ENCODE measurements at regions not wholly inside any gene's neighbourhood (a gene's known extent, or its start where the extent isn't known, plus 50 kb on each side); places are given as distances from the start of the nearest gene placed in this dataset.

DNA sequence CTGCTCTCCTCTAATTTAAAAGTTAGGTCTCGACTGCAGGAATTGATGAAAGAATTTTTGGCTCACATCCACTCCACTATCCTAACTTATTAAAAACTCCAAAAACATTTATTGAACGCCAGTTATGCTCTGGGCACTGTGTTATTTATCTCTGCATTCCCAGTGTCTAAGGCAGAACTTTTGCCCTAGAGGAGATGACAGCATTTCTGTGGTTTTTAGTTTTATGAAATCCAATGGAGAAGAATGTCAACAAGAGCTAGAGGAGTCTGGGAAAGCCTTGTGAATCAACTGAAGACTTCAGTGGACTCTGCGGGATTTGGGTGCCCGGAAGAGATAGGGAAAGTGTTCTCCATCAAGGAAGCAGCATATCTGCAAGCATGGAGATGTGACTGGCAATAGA lies 217.0 kb upstream of the PGR start (continued):
- TF ChIP-seq ZNF317 (CRISPR knock-in tag; IDR thresholded peaks at IDR 0.05; ENCODE audit: borderline replicate concordance, low read depth) (no peak), JUN (CRISPR knock-in tag; IDR thresholded peaks at IDR 0.05) (no peak)

DNA sequence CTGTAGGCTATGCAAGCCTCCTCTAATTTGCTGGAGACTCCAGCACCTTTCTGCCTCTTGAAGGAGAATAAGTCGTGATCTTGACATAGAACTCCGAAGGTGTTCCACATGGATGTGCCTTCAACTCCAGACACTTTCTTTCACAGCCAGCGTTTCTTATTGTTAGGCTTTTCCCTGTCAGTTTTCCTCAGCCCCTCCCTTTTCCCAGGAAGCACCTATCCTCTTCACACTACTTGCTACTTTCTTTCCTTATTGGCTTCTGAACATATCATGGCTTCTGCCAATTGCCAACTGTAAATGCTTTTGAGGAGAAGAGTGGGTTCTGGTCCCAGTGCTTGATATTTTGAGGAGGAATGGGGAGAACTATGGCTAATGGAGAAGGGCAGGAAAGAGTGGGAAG lies 216.3 kb upstream of the PGR start:
- POLR2A ChIA-PET, result no interaction called here
- CTCF ChIA-PET, result no interaction called here
- Mint-ChIP-seq H3K27me3 (ENCODE audit: low read depth) (no peaks in the 10 kb centered on the region), H3K36me3 (no peaks in the 10 kb centered on the region), H3K27ac (no peak overlapping the region), H3K4me1 (peaks cover 5% of the 10 kb centered on the region), H3K9me3 (0 out of 2 replicates have a peak, but pooled peaks cover 5% of the 10 kb centered on the region), H3K4me3 (no peak overlapping the region)
- TF ChIP-seq ZNF138 (CRISPR knock-in tag; conservative IDR thresholded peaks at IDR 0.05) (no peak), ZNF423 (CRISPR knock-in tag; IDR thresholded peaks at IDR 0.05) (no peak), HMGA2 (CRISPR knock-in tag; IDR thresholded peaks at IDR 0.05) (no peak), ESRRA (CRISPR knock-in tag; IDR thresholded peaks at IDR 0.05; ENCODE audit: borderline replicate concordance) (no peak), SOX15 (CRISPR knock-in tag; IDR thresholded peaks at IDR 0.05) (no peak), NR2C2 (CRISPR knock-in tag; IDR thresholded peaks at IDR 0.05) (no peak), JUN (CRISPR knock-in tag; IDR thresholded peaks at IDR 0.05) (no peak), SMAD4 (CRISPR knock-in tag; IDR thresholded peaks at IDR 0.05) (no peak)
- TF ChIP-seq, protein P1, sequence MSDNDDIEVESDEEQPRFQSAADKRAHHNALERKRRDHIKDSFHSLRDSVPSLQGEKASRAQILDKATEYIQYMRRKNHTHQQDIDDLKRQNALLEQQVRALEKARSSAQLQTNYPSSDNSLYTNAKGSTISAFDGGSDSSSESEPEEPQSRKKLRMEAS (CRISPR knock-in tag; IDR thresholded peaks at IDR 0.05), result no peak
- TF ChIP-seq, protein P2, sequence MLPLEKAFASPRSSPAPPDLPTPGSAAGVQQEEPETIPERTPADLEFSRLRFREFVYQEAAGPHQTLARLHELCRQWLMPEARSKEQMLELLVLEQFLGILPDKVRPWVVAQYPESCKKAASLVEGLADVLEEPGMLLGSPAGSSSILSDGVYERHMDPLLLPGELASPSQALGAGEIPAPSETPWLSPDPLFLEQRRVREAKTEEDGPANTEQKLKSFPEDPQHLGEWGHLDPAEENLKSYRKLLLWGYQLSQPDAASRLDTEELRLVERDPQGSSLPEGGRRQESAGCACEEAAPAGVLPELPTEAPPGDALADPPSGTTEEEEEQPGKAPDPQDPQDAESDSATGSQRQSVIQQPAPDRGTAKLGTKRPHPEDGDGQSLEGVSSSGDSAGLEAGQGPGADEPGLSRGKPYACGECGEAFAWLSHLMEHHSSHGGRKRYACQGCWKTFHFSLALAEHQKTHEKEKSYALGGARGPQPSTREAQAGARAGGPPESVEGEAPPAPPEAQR (CRISPR knock-in tag; IDR thresholded peaks at IDR 0.05), result no peak
- TF ChIP-seq, protein P3, sequence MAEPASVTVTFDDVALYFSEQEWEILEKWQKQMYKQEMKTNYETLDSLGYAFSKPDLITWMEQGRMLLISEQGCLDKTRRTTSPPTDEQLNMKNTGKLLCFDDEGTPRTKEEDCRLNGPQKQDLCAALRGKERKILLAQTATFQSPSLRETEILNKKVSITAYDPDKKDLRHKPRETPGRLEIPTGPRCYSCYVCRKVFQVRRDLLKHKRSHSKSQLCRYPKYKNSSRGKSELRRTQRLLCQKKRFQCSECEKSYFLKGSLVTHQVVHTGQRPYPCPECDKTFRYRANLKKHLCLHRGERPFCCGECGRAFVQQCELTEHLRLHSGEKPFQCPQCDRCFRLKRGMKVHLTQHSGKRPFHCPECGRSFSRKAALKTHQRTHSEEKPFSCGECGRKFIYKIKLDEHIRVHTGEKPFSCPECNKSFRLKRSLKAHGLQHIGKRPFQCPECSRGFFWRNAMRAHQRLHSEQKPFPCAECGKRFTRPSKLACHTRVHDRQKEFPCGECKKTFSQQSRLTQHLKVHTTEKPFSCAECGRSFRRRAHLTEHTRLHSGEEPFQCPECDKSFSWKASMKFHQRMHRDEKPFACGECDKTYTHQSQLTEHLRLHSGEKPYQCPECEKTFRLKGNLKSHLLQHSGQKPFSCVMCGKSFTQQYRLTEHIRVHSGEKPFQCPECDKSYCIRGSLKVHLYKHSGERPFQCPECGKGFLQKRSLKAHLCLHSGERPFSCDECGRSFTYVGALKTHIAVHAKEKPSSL (CRISPR knock-in tag; conservative IDR thresholded peaks at IDR 0.05), result no peak
- DNase-seq (ENCODE audit: low spot score) (no peak), ATAC-seq (no peak)

DNA sequence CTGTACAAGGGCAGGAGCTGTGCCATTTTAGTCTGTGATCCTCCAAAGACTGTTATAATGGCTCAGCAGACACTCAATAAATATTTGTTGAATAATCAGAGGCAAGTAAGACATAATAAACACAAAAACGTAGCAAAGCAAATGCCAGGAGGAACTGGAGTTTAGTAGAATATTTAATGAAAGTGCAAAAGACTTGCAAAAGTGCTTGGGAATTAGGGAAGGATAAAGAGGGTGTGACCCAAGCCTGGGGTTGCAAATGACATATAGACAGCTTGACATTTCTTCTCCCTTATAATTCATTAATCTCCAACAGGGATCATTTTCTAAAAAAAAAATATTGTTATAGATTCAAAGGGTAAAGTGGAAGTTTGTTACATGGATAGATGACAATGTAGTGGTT lies 212.7 kb upstream of the PGR start:
- DNase-seq (ENCODE audit: low spot score) (no peak), ATAC-seq (no peak)
- H3K27me3 Mint-ChIP-seq (ENCODE audit: low read depth), result no peaks in the 10 kb centered on the region
- H3K4me1 Mint-ChIP-seq, result peaks cover 4% of the 10 kb centered on the region
- H3K9me3 Mint-ChIP-seq, result 0 out of 2 replicates have a peak, but pooled peaks cover 5% of the 10 kb centered on the region
- H3K27ac Mint-ChIP-seq, result no peak overlapping the region
- ChIA-PET POLR2A (no interaction called here), CTCF (no interaction called here)
- TF ChIP-seq ZNF416 (CRISPR knock-in tag; IDR thresholded peaks at IDR 0.05) (no peak), TP53 (CRISPR knock-in tag; IDR thresholded peaks at IDR 0.05) (no peak), GRHL2 (CRISPR knock-in tag; IDR thresholded peaks at IDR 0.05; ENCODE audit: insufficient replicate concordance, severe bottlenecking) (no peak), FOXK1 (CRISPR knock-in tag; IDR thresholded peaks at IDR 0.05) (no peak), GTF2I (CRISPR knock-in tag; conservative IDR thresholded peaks at IDR 0.05) (no peak), KAT7 (CRISPR knock-in tag; IDR thresholded peaks at IDR 0.05; ENCODE audit: borderline replicate concordance) (no peak), IRF2 (CRISPR knock-in tag; IDR thresholded peaks at IDR 0.05; ENCODE audit: borderline replicate concordance, low read depth) (no peak), ZNF317 (CRISPR knock-in tag; IDR thresholded peaks at IDR 0.05; ENCODE audit: borderline replicate concordance, low read depth) (no peak), NR2C2 (CRISPR knock-in tag; IDR thresholded peaks at IDR 0.05) (no peak), CBFB (CRISPR knock-in tag; IDR thresholded peaks at IDR 0.05; ENCODE audit: low read depth) (no peak), TEAD4 (CRISPR knock-in tag; IDR thresholded peaks at IDR 0.05) (no peak)
- TF ChIP-seq, protein P4, sequence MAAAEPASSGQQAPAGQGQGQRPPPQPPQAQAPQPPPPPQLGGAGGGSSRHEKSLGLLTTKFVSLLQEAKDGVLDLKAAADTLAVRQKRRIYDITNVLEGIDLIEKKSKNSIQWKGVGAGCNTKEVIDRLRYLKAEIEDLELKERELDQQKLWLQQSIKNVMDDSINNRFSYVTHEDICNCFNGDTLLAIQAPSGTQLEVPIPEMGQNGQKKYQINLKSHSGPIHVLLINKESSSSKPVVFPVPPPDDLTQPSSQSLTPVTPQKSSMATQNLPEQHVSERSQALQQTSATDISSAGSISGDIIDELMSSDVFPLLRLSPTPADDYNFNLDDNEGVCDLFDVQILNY (CRISPR knock-in tag; IDR thresholded peaks at IDR 0.05), result no peak
- TF ChIP-seq, protein P5, sequence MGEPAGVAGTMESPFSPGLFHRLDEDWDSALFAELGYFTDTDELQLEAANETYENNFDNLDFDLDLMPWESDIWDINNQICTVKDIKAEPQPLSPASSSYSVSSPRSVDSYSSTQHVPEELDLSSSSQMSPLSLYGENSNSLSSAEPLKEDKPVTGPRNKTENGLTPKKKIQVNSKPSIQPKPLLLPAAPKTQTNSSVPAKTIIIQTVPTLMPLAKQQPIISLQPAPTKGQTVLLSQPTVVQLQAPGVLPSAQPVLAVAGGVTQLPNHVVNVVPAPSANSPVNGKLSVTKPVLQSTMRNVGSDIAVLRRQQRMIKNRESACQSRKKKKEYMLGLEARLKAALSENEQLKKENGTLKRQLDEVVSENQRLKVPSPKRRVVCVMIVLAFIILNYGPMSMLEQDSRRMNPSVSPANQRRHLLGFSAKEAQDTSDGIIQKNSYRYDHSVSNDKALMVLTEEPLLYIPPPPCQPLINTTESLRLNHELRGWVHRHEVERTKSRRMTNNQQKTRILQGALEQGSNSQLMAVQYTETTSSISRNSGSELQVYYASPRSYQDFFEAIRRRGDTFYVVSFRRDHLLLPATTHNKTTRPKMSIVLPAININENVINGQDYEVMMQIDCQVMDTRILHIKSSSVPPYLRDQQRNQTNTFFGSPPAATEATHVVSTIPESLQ (CRISPR knock-in tag; IDR thresholded peaks at IDR 0.05), result no peak
- no peaks in the 10 kb centered on the region for H3K36me3 Mint-ChIP-seq
- no peak overlapping the region for H3K4me3 Mint-ChIP-seq

Measured in WTC11 (cell line).